Neural progenitor cell (in vitro differentiated cells): ENCODE measurements at regions not wholly inside any gene's neighbourhood (a gene's known extent, or its start where the extent isn't known, plus 50 kb on each side); places are given as distances from the start of the nearest gene placed in this dataset.

ENCODE experiments used
- DNase-seq: peaks from one replicate; pipeline ENCODE4 v3.0.0-alpha.2; 2016; ENCODE audit warnings: low spot score
- H2AFZ ChIP-seq: fragments of 200-600 bp; sonication (generic); replicated peaks from 2 replicates; pipeline ENCODE4 v1.6.1; 2016; ENCODE audit warnings: antibody characterized with exemption
- H3F3A ChIP-seq: fragments of 200-600 bp; sonication (generic); 2 replicates; pipeline ENCODE4 v1.6.1; 2016; ENCODE audit warnings: antibody characterized with exemption, low read depth
- H3K27ac ChIP-seq: fragments of 200-600 bp; sonication (generic); 2 replicates; pipeline ENCODE4 v1.5.1; 2016; ENCODE audit warnings: mild to moderate bottlenecking
- H3K27me3 ChIP-seq: fragments of 200-600 bp; sonication (generic); 2 replicates; pipeline ENCODE4 v1.6.1; 2016; ENCODE audit warnings: mild to moderate bottlenecking, moderate library complexity
- H3K36me3 ChIP-seq: fragments of 200-600 bp; sonication (generic); 2 replicates; pipeline ENCODE4 v1.5.1; 2016
- H3K4me1 ChIP-seq: fragments of 200-600 bp; sonication (generic); 2 replicates; pipeline ENCODE4 v1.6.1; 2016; ENCODE audit warnings: mixed run types
- H3K4me2 ChIP-seq: fragments of 200-600 bp; sonication (generic); 2 replicates; pipeline ENCODE4 v1.6.1; 2016
- H3K4me3 ChIP-seq: fragments of 200-600 bp; sonication (generic); 2 replicates; pipeline ENCODE4 v1.5.1; 2016
- H3K79me2 ChIP-seq: fragments of 200-600 bp; sonication (generic); 2 replicates; pipeline ENCODE4 v1.6.1; 2016; ENCODE audit warnings: low read depth
- H3K9ac ChIP-seq: fragments of 200-600 bp; sonication (generic); 2 replicates; pipeline ENCODE4 v1.6.1; 2016
- H3K9me3 ChIP-seq: fragments of 200-600 bp; sonication (generic); 2 replicates; pipeline ENCODE4 v1.5.1; 2016; ENCODE audit warnings: low read depth
- H4K20me1 ChIP-seq: fragments of 200-600 bp; sonication (generic); 2 replicates; pipeline ENCODE4 v1.6.1; 2016; ENCODE audit warnings: low read depth
- H3K27ac Mint-ChIP-seq: 3 replicates; pipeline ENCODE4 v1.8.0; 2021; ENCODE audit warnings: mixed read lengths
- H3K27me3 Mint-ChIP-seq: 2 replicates; pipeline ENCODE4 v1.8.0; 2022; ENCODE audit warnings: low read depth, mild to moderate bottlenecking, inconsistent platforms, moderate library complexity, mixed read lengths; ENCODE audit not compliant: insufficient read depth
- H3K36me3 Mint-ChIP-seq: 3 replicates; pipeline ENCODE4 v1.8.0; 2021; ENCODE audit warnings: mixed read lengths
- H3K4me1 Mint-ChIP-seq: 3 replicates; pipeline ENCODE4 v1.8.0; 2021; ENCODE audit warnings: mixed read lengths
- H3K4me3 Mint-ChIP-seq: 3 replicates; pipeline ENCODE4 v1.8.0; 2021; ENCODE audit warnings: mild to moderate bottlenecking, moderate library complexity, mixed read lengths
- H3K9me3 Mint-ChIP-seq: 3 replicates; pipeline ENCODE4 v1.8.0; 2020; ENCODE audit warnings: mixed read lengths
- EZH2 ChIP-seq: fragments of 200-600 bp; sonication (generic); IDR thresholded peaks from 2 replicates; pipeline ENCODE4 v1.6.1; 2017; ENCODE audit warnings: antibody characterized with exemption, mild to moderate bottlenecking, moderate library complexity
- EZH2phosphoT487 ChIP-seq: fragments of 200-600 bp; sonication (generic); IDR thresholded peaks from 2 replicates; pipeline ENCODE4 v1.6.1; 2017; ENCODE audit warnings: antibody characterized with exemption
- TF ChIP-seq, protein P1 (sequence below): fragments of 200-600 bp; sonication (generic); IDR thresholded peaks from 2 replicates; pipeline ENCODE4 v1.5.1; 2017; ENCODE audit warnings: antibody characterized with exemption, mild to moderate bottlenecking

DNA sequence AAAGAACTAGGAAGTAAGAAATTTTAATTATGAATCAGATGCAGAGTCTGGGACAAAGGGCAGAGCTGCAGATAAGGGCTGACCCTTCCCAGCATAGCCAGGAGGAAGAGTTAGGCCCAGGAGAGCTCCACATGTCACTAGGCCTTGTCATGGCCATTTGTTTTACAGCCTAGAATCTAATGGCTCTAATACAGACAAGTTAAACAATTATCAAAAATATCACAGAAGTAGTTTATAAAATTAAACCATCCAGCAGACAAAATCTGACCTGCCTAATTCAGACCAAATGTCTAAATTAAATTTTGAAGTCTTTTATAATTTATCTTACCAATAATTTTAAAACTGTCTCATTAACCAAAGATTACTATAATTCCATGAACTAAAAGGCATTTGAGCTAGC, 1369.5 kb downstream of the CDH11 start:
- H3K79me2 ChIP-seq = no peaks in the 10 kb centered on the region
- no peaks in the 10 kb centered on the region for H4K20me1 ChIP-seq
- H3K4me3 ChIP-seq = no peak overlapping the region
- H3K27ac ChIP-seq = no peak overlapping the region
- H3K36me3 ChIP-seq = no peaks in the 10 kb centered on the region
- H3K27me3 ChIP-seq = no peaks in the 10 kb centered on the region
- H2AFZ ChIP-seq = no peak overlapping the region
- H3F3A ChIP-seq = no peaks in the 10 kb centered on the region
- no peak overlapping the region for H3K4me2 ChIP-seq
- Mint-ChIP-seq H3K27me3 (no peaks in the 10 kb centered on the region), H3K27ac (no peak overlapping the region), H3K4me1 (no peaks in the 10 kb centered on the region), H3K4me3 (no peak overlapping the region), H3K36me3 (no peaks in the 10 kb centered on the region), H3K9me3 (no peaks in the 10 kb centered on the region)
- no peaks in the 10 kb centered on the region for H3K9me3 ChIP-seq
- DNase-seq = no peak
- no peaks in the 10 kb centered on the region for H3K4me1 ChIP-seq
- TF ChIP-seq EZH2phosphoT487 = no peak
- no peak for TF ChIP-seq EZH2
- TF ChIP-seq, protein P1, sequence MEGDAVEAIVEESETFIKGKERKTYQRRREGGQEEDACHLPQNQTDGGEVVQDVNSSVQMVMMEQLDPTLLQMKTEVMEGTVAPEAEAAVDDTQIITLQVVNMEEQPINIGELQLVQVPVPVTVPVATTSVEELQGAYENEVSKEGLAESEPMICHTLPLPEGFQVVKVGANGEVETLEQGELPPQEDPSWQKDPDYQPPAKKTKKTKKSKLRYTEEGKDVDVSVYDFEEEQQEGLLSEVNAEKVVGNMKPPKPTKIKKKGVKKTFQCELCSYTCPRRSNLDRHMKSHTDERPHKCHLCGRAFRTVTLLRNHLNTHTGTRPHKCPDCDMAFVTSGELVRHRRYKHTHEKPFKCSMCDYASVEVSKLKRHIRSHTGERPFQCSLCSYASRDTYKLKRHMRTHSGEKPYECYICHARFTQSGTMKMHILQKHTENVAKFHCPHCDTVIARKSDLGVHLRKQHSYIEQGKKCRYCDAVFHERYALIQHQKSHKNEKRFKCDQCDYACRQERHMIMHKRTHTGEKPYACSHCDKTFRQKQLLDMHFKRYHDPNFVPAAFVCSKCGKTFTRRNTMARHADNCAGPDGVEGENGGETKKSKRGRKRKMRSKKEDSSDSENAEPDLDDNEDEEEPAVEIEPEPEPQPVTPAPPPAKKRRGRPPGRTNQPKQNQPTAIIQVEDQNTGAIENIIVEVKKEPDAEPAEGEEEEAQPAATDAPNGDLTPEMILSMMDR = no peak
- H3K9ac ChIP-seq = no peak overlapping the region

DNA sequence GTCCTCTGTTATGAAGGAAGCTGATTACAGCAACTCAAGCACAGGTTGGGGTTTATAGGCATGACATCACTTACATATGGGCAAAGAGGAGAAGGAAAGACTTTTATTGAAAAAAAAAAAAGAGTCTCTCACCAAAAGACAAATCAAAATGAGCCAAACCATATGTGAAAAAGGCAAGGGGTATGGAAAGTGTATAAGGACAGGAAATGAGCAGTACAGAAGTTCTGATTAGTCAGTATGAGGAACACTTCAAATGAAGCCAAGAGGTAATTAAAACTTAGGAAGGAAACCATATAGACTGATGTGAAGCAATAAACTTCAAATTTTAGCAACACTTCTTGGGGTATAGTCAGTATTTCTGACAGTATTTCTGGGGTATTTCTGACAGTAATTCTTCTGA, 1372.6 kb downstream of the CDH11 start:
- Histone ChIP-seq H3K36me3 (no peaks in the 10 kb centered on the region), H3K9ac (no peak overlapping the region), H4K20me1 (no peaks in the 10 kb centered on the region), H3K79me2 (no peaks in the 10 kb centered on the region), H3K4me1 (no peaks in the 10 kb centered on the region), H2AFZ (no peak overlapping the region), H3K27me3 (no peaks in the 10 kb centered on the region), H3F3A (no peaks in the 10 kb centered on the region), H3K4me2 (no peak overlapping the region), H3K27ac (no peak overlapping the region), H3K4me3 (no peak overlapping the region), H3K9me3 (no peaks in the 10 kb centered on the region)
- Mint-ChIP-seq H3K27ac (no peak overlapping the region), H3K9me3 (no peaks in the 10 kb centered on the region), H3K27me3 (no peaks in the 10 kb centered on the region), H3K36me3 (no peaks in the 10 kb centered on the region), H3K4me3 (no peak overlapping the region), H3K4me1 (no peaks in the 10 kb centered on the region)
- DNase-seq = no peak
- TF ChIP-seq EZH2 (no peak), EZH2phosphoT487 (no peak)
- TF ChIP-seq, protein P1 = no peak

DNA sequence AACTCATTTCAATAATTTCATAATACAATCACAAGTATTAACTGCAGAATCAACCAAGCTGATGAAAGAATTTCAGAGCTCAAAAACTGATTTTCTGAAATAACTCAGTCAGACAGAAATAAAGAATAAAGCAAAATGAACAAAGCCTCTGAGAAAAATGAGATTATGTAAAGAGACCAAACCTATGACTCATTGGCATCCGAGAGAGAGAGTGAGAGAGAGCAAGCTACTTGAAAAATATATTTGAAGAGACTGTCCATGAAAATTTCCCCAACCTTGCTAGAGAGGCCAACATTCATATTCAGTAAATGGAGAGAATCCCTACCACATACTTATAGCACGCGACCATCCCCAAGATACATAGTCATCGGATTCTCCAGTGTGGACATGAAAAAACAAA, 1376.4 kb downstream of the CDH11 start:
- no peak for DNase-seq
- Mint-ChIP-seq H3K27ac (no peak overlapping the region), H3K4me1 (no peaks in the 10 kb centered on the region), H3K27me3 (peaks cover 2% of the 10 kb centered on the region), H3K36me3 (no peaks in the 10 kb centered on the region), H3K4me3 (no peak overlapping the region), H3K9me3 (no peaks in the 10 kb centered on the region)
- H3K36me3 ChIP-seq = no peaks in the 10 kb centered on the region
- H2AFZ ChIP-seq = no peak overlapping the region
- H3K4me2 ChIP-seq = no peak overlapping the region
- no peaks in the 10 kb centered on the region for H3F3A ChIP-seq
- H3K9ac ChIP-seq = no peak overlapping the region
- H3K27ac ChIP-seq = no peak overlapping the region
- no peaks in the 10 kb centered on the region for H3K9me3 ChIP-seq
- H4K20me1 ChIP-seq = no peaks in the 10 kb centered on the region
- H3K4me1 ChIP-seq = no peaks in the 10 kb centered on the region
- H3K27me3 ChIP-seq = no peaks in the 10 kb centered on the region
- no peak overlapping the region for H3K4me3 ChIP-seq
- no peaks in the 10 kb centered on the region for H3K79me2 ChIP-seq
- TF ChIP-seq EZH2phosphoT487 (no peak), EZH2 (no peak)
- TF ChIP-seq, protein P1 = no peak
